Activated CD4-positive, alpha-beta T cell treated with anti-CD3 and anti-CD28 coated beads, Interleukin-2, amount 10 ng/mL, durations not matched to agents 7 days and 5 days (primary cell): ENCODE measurements at regions not wholly inside any gene's neighbourhood (a gene's known extent, or its start where the extent isn't known, plus 50 kb on each side); places are given as distances from the start of the nearest gene placed in this dataset.

Experiments
- CTCF ChIA-PET: fragments of 350-600 bp; sonication (Branson Sonifier 250); formaldehyde crosslinking; loops from one replicate; lab custom pipeline; 2021; ENCODE audit warnings: antibody characterized with exemption; lab: Charles Lee
- POLR2A ChIA-PET: fragments of 350-600 bp; sonication (Branson Sonifier 250); formaldehyde crosslinking; loops from one replicate; lab custom pipeline; 2021; ENCODE audit warnings: antibody characterized with exemption; lab: Charles Lee
- DNase-seq: peaks from one replicate; pipeline ENCODE4 v3.0.0-alpha.2; 2020
- H3K27ac Mint-ChIP-seq: one replicate; pipeline ENCODE4 v1.8.0; 2021; ENCODE audit warnings: mild to moderate bottlenecking, moderate library complexity, mixed read lengths
- H3K27me3 Mint-ChIP-seq: one replicate; pipeline ENCODE4 v1.8.0; 2021; ENCODE audit warnings: mixed read lengths
- H3K36me3 Mint-ChIP-seq: one replicate; pipeline ENCODE4 v1.8.0; 2021; ENCODE audit warnings: low read depth, mixed read lengths
- H3K4me1 Mint-ChIP-seq: one replicate; pipeline ENCODE4 v1.8.0; 2021; ENCODE audit warnings: mixed read lengths
- H3K4me3 Mint-ChIP-seq: one replicate; pipeline ENCODE4 v1.8.0; 2021; ENCODE audit warnings: mild to moderate bottlenecking, moderate library complexity, mixed read lengths
- H3K9me3 Mint-ChIP-seq: one replicate; pipeline ENCODE4 v1.8.0; 2021; ENCODE audit warnings: mixed read lengths

DNA sequence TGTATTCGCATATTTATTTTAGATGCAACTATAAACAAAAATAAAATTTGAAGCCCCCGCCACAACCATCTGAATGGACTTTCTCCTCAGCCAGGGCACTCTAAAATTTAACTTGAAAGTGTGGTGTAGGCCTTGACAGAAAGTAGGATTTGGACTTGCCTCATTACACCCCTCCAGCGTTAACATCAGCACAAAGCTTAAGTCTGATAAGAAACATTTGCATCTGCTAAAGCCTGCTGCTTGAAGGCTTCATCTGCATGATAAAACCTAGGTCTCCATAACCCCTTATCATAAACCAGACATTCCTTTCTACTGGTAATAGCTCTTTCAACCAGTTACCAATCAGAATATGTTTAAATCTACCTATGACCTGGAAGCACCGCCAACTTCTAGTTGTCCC lies 1046.5 kb downstream of the FAT4 start:
- ChIA-PET POLR2A (no interaction called here), CTCF (no interaction called here)
- Mint-ChIP-seq H3K27ac (no peak overlapping the region), H3K36me3 (no peaks in the 10 kb centered on the region), H3K9me3 (peaks cover 6% of the 10 kb centered on the region), H3K4me3 (no peak overlapping the region), H3K27me3 (no peaks in the 10 kb centered on the region), H3K4me1 (no peaks in the 10 kb centered on the region)
- no peak for DNase-seq

DNA sequence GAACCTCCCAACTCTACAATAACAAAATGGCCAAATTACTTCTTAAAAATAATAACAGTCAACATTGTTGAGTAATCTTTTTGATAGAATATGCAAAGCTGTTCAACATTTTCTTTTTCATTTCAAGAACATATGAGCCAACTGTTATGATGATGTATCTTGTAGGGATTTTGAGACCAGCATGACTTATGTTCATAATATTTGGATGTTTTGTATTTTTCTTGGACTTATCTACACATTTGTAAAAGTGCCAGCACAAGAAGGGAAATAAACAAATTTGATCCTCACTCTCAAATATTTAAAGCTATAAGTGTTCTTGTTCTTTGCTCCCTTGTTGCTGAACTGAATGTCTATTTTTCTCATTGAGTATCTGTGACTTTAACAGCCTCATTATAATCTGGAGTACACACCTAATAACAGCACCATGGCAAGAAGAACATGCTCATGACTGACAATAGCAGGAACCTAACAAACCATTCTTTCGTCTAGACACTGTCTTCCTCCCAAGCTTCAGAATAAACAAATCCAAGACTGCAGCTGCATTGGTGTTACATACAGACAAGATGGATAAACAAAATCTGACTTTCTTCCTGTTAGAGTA lies 1049.7 kb downstream of the FAT4 start:
- DNase-seq = no peak
- no peaks in the 10 kb centered on the region for H3K27me3 Mint-ChIP-seq
- H3K36me3 Mint-ChIP-seq = no peaks in the 10 kb centered on the region
- no peaks in the 10 kb centered on the region for H3K4me1 Mint-ChIP-seq
- H3K4me3 Mint-ChIP-seq = no peak overlapping the region
- POLR2A ChIA-PET = no interaction called here
- H3K9me3 Mint-ChIP-seq = peaks cover 6% of the 10 kb centered on the region
- no peak overlapping the region for H3K27ac Mint-ChIP-seq
- CTCF ChIA-PET = no interaction called here

- Mint-ChIP-seq H3K9me3 (no peaks in the 10 kb centered on the region), H3K4me3 (no peak overlapping the region), H3K4me1 (no peaks in the 10 kb centered on the region), H3K27me3 (no peaks in the 10 kb centered on the region), H3K36me3 (no peaks in the 10 kb centered on the region), H3K27ac (no peak overlapping the region)
- no peak for DNase-seq
- POLR2A ChIA-PET = no interaction called here
- CTCF ChIA-PET = no interaction called here
Measured at GRCh38 chr4:126369076-126369475, 1054.3 kb downstream of the FAT4 start.

DNA sequence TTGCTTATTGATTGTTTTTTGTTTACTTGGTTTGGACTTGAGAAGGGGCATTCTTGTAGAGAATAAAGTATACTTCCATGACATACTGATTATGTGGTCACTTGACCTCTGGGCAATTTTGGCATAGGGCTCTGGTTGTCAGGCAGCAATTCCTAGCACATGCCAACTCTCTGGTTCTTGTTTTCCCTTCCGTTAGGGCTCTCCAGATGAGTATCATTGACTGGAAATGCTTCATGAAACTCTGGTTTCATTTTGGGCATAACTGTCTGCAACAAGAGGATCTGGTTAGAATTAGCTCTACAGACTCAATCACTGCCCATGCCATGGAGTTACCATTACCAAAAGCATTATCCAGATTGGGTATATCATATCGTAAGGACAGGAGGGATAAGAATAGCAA lies 1057.9 kb downstream of the FAT4 start:
- DNase-seq = no peak
- CTCF ChIA-PET = no interaction called here
- Mint-ChIP-seq H3K4me3 (no peak overlapping the region), H3K4me1 (no peaks in the 10 kb centered on the region), H3K27me3 (no peaks in the 10 kb centered on the region), H3K36me3 (no peaks in the 10 kb centered on the region), H3K27ac (no peak overlapping the region), H3K9me3 (no peaks in the 10 kb centered on the region)
- POLR2A ChIA-PET = no interaction called here

GRCh38 chr4:126375462-126376054 lies 1060.8 kb downstream of the FAT4 start:
- Mint-ChIP-seq H3K4me1 (no peaks in the 10 kb centered on the region), H3K9me3 (no peaks in the 10 kb centered on the region), H3K27ac (no peak overlapping the region), H3K36me3 (no peaks in the 10 kb centered on the region), H3K4me3 (no peak overlapping the region), H3K27me3 (no peaks in the 10 kb centered on the region)
- ChIA-PET POLR2A (no interaction called here), CTCF (no interaction called here)
- no peak for DNase-seq

DNA sequence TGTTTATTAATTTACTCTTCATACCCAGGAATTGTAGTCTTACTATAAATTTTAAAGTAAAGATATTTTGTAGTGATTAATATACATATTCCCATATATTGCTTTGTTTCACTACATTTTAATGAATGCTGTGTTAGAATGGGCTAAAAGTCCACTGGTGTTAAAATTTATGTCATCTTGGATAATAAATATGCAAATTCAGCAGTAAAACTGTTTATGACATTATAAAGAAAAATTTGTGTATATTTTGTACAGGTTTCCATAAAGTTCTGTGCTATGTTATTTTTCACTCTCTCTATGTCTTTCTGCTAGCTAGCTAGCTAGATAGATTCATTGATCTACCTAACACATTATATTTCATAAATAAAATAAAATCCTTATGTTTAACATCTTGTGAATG lies 1071.2 kb downstream of the FAT4 start:
- POLR2A ChIA-PET = no interaction called here

DNA sequence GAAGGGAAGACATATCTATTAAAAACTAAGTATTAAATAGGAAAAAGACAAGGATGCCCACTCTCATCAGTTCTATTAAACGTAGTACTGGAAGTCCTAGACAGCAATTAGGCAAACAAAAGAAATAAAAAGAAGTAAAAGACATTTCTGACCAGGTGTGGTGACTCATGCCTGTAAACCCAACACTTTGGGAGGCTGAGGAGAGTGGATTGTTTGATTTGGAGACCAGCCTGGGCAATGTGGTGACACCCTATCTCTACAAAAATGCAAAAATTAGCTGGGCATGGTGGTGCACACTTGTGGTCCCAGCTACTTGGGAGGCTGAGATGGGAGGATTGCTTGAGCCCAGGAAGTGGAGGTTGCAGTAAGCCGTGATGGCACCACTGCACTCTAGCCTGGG lies 1071.8 kb downstream of the FAT4 start:
- ChIA-PET CTCF (no interaction called here), POLR2A (no interaction called here)
- Mint-ChIP-seq H3K36me3 (no peaks in the 10 kb centered on the region), H3K9me3 (no peaks in the 10 kb centered on the region), H3K4me1 (no peaks in the 10 kb centered on the region), H3K4me3 (no peak overlapping the region), H3K27me3 (no peaks in the 10 kb centered on the region), H3K27ac (no peak overlapping the region)
- DNase-seq = no peak

More for the DNA sequence above, 1071.2 kb downstream of the FAT4 start:
- Mint-ChIP-seq H3K27me3 (no peaks in the 10 kb centered on the region), H3K27ac (no peak overlapping the region), H3K4me1 (no peaks in the 10 kb centered on the region), H3K4me3 (no peak overlapping the region), H3K9me3 (peaks cover under 1% of the 10 kb centered on the region), H3K36me3 (no peaks in the 10 kb centered on the region)
- DNase-seq = no peak
- CTCF ChIA-PET = no interaction called here

- H3K4me1 Mint-ChIP-seq = no peaks in the 10 kb centered on the region
- CTCF ChIA-PET = no interaction called here
- no peaks in the 10 kb centered on the region for H3K9me3 Mint-ChIP-seq
- no peak overlapping the region for H3K4me3 Mint-ChIP-seq
- H3K27me3 Mint-ChIP-seq = no peaks in the 10 kb centered on the region
- H3K27ac Mint-ChIP-seq = no peak overlapping the region
- POLR2A ChIA-PET = no interaction called here
- H3K36me3 Mint-ChIP-seq = no peaks in the 10 kb centered on the region
- no peak for DNase-seq
Measured at GRCh38 chr4:126395664-126396063, 1080.9 kb downstream of the FAT4 start.

DNA sequence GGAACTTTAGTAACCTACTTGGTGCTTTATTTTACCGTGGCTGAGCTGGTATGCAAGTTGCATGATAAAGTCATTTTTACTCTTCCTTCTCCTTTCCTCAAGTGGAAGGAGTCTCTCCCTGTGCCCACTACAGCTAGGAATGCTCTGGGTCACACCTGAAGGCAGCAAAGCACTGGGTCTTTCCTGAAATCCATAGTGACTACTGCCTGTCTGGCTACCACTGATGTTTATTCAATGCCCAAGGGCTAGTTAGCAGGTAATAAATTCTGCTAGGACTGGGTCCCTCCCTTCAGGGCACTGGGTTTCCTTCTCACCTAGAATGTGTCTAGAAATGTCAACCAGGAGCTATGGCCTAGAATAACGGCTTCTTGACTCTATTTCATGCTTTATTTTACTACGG lies 1081.4 kb downstream of the FAT4 start:
- Mint-ChIP-seq H3K27me3 (no peaks in the 10 kb centered on the region), H3K27ac (no peak overlapping the region), H3K36me3 (no peaks in the 10 kb centered on the region), H3K4me1 (no peaks in the 10 kb centered on the region), H3K9me3 (no peaks in the 10 kb centered on the region), H3K4me3 (no peak overlapping the region)
- DNase-seq = no peak
- ChIA-PET CTCF (no interaction called here), POLR2A (no interaction called here)

DNA sequence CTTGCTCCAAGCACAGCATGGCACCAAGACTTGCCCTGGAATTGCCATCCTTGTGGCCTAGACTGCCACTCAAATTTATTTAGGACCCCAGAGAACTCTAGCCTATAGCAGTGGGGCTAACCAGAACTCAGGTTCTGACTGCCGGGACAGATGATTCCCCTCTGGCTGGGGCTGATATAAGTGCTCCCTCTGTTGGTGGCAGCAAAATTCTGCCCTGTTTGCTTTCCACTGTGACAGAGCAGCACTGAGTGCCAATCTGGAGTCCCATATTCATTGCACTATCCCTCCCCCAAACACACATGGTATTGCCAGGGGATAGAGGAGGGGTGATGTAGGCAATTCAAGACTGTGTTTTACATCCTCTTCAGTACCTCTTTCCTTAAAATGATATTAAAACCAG lies 1081.9 kb downstream of the FAT4 start:
- DNase-seq = no peak
- H3K4me3 Mint-ChIP-seq = no peak overlapping the region
- H3K27me3 Mint-ChIP-seq = no peaks in the 10 kb centered on the region
- H3K4me1 Mint-ChIP-seq = no peaks in the 10 kb centered on the region
- CTCF ChIA-PET = no interaction called here
- H3K36me3 Mint-ChIP-seq = no peaks in the 10 kb centered on the region
- POLR2A ChIA-PET = no interaction called here
- H3K9me3 Mint-ChIP-seq = no peaks in the 10 kb centered on the region
- no peak overlapping the region for H3K27ac Mint-ChIP-seq

- H3K27ac Mint-ChIP-seq = no peak overlapping the region
- no peaks in the 10 kb centered on the region for H3K36me3 Mint-ChIP-seq
- H3K4me1 Mint-ChIP-seq = no peaks in the 10 kb centered on the region
- no peak for DNase-seq
- H3K27me3 Mint-ChIP-seq = no peaks in the 10 kb centered on the region
- no peak overlapping the region for H3K4me3 Mint-ChIP-seq
- CTCF ChIA-PET = no interaction called here
- H3K9me3 Mint-ChIP-seq = no peaks in the 10 kb centered on the region
- POLR2A ChIA-PET = no interaction called here
Measured at GRCh38 chr4:126404549-126404948, 1089.8 kb downstream of the FAT4 start.

- no peaks in the 10 kb centered on the region for H3K27me3 Mint-ChIP-seq
- no peak overlapping the region for H3K4me3 Mint-ChIP-seq
- CTCF ChIA-PET = no interaction called here
- no peak for DNase-seq
- POLR2A ChIA-PET = no interaction called here
- no peak overlapping the region for H3K27ac Mint-ChIP-seq
- no peaks in the 10 kb centered on the region for H3K36me3 Mint-ChIP-seq
- H3K9me3 Mint-ChIP-seq = no peaks in the 10 kb centered on the region
- H3K4me1 Mint-ChIP-seq = no peaks in the 10 kb centered on the region
Measured at GRCh38 chr4:126405369-126405982, 1090.7 kb downstream of the FAT4 start.

DNA sequence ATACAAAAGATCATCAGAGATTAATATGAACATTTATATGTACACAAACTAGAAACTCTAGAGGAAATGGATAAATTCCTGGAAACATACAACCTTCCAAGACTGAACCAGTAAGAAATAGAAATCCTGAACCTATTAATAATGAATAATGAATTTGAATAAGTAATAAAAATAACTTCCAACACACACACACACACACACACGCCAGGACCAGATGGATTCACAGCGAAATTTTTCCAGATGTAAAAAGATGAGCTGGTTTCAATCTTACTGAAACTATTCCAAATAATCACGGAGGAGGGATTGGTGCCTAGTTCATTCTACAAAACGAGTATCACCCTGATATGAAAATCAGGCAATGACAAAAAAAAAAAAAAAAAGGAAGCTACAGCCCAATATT lies 1095.0 kb downstream of the FAT4 start:
- POLR2A ChIA-PET = no interaction called here

GRCh38 chr4:126411047-126411446 lies 1096.3 kb downstream of the FAT4 start:
- no peaks in the 10 kb centered on the region for H3K4me1 Mint-ChIP-seq
- POLR2A ChIA-PET = no interaction called here
- no peaks in the 10 kb centered on the region for H3K36me3 Mint-ChIP-seq
- H3K27ac Mint-ChIP-seq = no peak overlapping the region
- CTCF ChIA-PET = no interaction called here
- H3K9me3 Mint-ChIP-seq = peaks cover 5% of the 10 kb centered on the region
- no peak for DNase-seq
- no peaks in the 10 kb centered on the region for H3K27me3 Mint-ChIP-seq
- H3K4me3 Mint-ChIP-seq = no peak overlapping the region

More for the DNA sequence above, 1095.0 kb downstream of the FAT4 start:
- no peak for DNase-seq
- Mint-ChIP-seq H3K9me3 (peaks cover 5% of the 10 kb centered on the region), H3K4me1 (no peaks in the 10 kb centered on the region), H3K36me3 (no peaks in the 10 kb centered on the region), H3K27me3 (no peaks in the 10 kb centered on the region), H3K27ac (no peak overlapping the region), H3K4me3 (no peak overlapping the region)
- CTCF ChIA-PET = interaction anchor here (0.6 kb wide), 1 partner anchor 71 kb away, joined by 3 read pairs; no protein-coding TSS in a partner anchor
